AG04450 (cell line): ENCODE measurements at regions not wholly inside any gene's neighbourhood (a gene's known extent, or its start where the extent isn't known, plus 50 kb on each side); places are given as distances from the start of the nearest gene placed in this dataset.

Experiments
- CTCF ChIA-PET: fragments of 300-600, 350-600 bp; formaldehyde crosslinking; extraction: SDS; loops from one replicate; lab custom pipeline; 2022; ENCODE audit warnings: antibody characterized with exemption, inconsistent platforms; lab: Charles Lee
- POLR2A ChIA-PET: fragments of 350-600 bp; formaldehyde crosslinking; extraction: SDS; loops from one replicate; lab custom pipeline; 2021; ENCODE audit warnings: antibody characterized with exemption, inconsistent platforms; lab: Yijun Ruan, JAX
- DNase-seq: peaks from one replicate; pipeline ENCODE4 v3.0.0-alpha.2; 2011; ENCODE audit warnings: low read depth, low spot score
- H3K27ac ChIP-seq: one replicate; pipeline ENCODE4 v1.5.1; 2012; ENCODE audit warnings: low read depth, low read length, control low read depth
- H3K27me3 ChIP-seq: one replicate; pipeline ENCODE4 v1.6.0; 2012; ENCODE audit warnings: low read length; ENCODE audit not compliant: control insufficient read depth, insufficient read depth
- H3K4me3 ChIP-seq: 2 replicates; pipeline ENCODE4 v1.5.1; 2011; ENCODE audit warnings: mild to moderate bottlenecking, low read depth, low read length, control low read depth
- H3K9me3 ChIP-seq: 2 replicates; pipeline ENCODE4 v1.5.1; 2012; ENCODE audit warnings: low read length; ENCODE audit not compliant: control insufficient read depth, insufficient read depth
- CTCF ChIP-seq: IDR thresholded peaks from 2 replicates; pipeline ENCODE4 v1.5.1; 2011; ENCODE audit warnings: low read depth, low read length, control low read depth, inconsistent platforms

GRCh38 chr2:101551336-101551888, 76.5 kb upstream of the RFX8 start:
- no peak for TF ChIP-seq CTCF
- CTCF ChIA-PET, result no interaction called here
- no peak for DNase-seq

GRCh38 chr2:101550555-101550954, 75.6 kb upstream of the RFX8 start:
- DNase-seq, result no peak
- Histone ChIP-seq H3K27ac (no peak overlapping the region), H3K9me3 (no peaks in the 10 kb centered on the region), H3K4me3 (no peak overlapping the region), H3K27me3 (no peaks in the 10 kb centered on the region)
- ChIA-PET POLR2A (no interaction called here), CTCF (no interaction called here)
- no peak for TF ChIP-seq CTCF

More at GRCh38 chr2:101551336-101551888, 76.5 kb upstream of the RFX8 start:
- Histone ChIP-seq H3K27ac (no peak overlapping the region), H3K9me3 (no peaks in the 10 kb centered on the region), H3K27me3 (no peaks in the 10 kb centered on the region), H3K4me3 (no peak overlapping the region)
- POLR2A ChIA-PET, result no interaction called here

- ChIA-PET POLR2A (no interaction called here), CTCF (no interaction called here)
- DNase-seq, result no peak
- Histone ChIP-seq H3K4me3 (no peak overlapping the region), H3K27ac (no peak overlapping the region), H3K9me3 (no peaks in the 10 kb centered on the region), H3K27me3 (no peaks in the 10 kb centered on the region)
- TF ChIP-seq CTCF, result no peak
These were observed 74.5 kb upstream of the RFX8 start for GRCh38 chr2:101549371-101549770.

GRCh38 chr2:101546376-101547058, 71.6 kb upstream of the RFX8 start:
- ChIA-PET POLR2A (no interaction called here), CTCF (no interaction called here)
- H3K4me3 ChIP-seq, result no peak overlapping the region
- H3K27me3 ChIP-seq, result no peaks in the 10 kb centered on the region
- no peak for DNase-seq
- no peaks in the 10 kb centered on the region for H3K9me3 ChIP-seq
- H3K27ac ChIP-seq, result no peak overlapping the region
- no peak for TF ChIP-seq CTCF

- TF ChIP-seq CTCF, result no peak
- ChIA-PET CTCF (no interaction called here), POLR2A (no interaction called here)
- Histone ChIP-seq H3K27me3 (no peaks in the 10 kb centered on the region), H3K4me3 (no peak overlapping the region), H3K27ac (no peak overlapping the region), H3K9me3 (no peaks in the 10 kb centered on the region)
- DNase-seq, result no peak
These were observed 71.0 kb upstream of the RFX8 start for GRCh38 chr2:101545950-101546349.
